NB4 (cell line): ENCODE measurements at regions not wholly inside any gene's neighbourhood (a gene's known extent, or its start where the extent isn't known, plus 50 kb on each side); places are given as distances from the start of the nearest gene placed in this dataset.
"Not testable (repeated sequence)": the region's sequence is repeated elsewhere in the genome, so short reads cannot be mapped to it uniquely, and the experiment has no call there.

Experiments used
- CTCF ChIP-seq: IDR thresholded peaks from one replicate; pipeline ENCODE4 v1.5.1; 2012; ENCODE audit warnings: low read depth, low read length
- MAX ChIP-seq: IDR thresholded peaks from 2 replicates; pipeline ENCODE4 v1.6.1; 2011; ENCODE audit warnings: low read depth, low read length
- MYC ChIP-seq: IDR thresholded peaks from 2 replicates; pipeline ENCODE4 v1.6.1; 2011; ENCODE audit warnings: low read depth, low read length
- POLR2A ChIP-seq: IDR thresholded peaks from 2 replicates; pipeline ENCODE4 v1.6.1; 2011; ENCODE audit warnings: mild to moderate bottlenecking; ENCODE audit not compliant: insufficient read length; ENCODE audit errors: extremely low read depth

DNA sequence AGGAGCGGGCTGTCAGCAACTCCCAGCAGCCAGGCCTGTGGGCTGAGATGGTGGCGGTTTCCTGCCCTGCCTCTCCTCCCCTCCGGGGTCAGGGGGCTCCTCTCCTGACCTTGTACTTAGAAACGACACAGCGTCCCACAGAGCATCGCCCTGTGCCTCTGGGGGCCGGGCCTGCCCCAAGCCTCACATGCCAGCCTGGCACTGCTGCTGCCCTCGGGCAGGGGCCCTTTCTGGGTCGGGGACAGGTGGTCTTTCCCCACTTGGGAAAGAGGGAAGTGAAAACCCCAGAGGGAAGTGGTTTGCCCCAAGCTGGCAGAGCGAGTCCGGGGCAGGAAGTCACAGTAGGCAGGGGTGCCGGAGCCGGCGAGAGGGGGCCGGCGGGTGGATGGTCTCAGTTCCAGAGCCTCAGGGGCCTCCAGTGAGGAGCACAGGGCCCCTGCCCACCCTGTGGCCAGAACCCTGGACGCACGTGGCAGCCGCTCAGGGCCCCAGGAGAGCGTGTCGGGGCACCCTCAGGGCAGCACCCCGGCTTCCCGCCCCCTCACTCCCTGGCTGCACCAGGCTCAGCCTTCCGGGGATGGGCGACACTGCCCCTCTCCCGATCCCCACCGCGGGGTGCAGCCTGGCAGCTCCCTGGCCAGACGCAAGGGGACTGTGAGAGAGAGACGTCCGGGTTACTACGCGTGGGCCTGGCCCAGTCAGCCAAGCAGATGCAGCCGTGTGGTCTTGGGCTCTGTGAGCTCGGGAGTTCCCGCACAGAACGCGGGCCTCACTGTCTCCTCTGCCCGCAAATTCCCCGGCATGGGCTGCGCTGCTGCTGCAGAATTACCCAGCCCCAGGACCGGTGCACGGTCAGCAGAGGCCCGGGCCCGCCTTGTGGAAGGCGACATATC, 4382.9 kb upstream of the TPTE start:
- not testable (repeated sequence) for TF ChIP-seq POLR2A, CTCF, MYC, MAX
